ENCODE measurements at regions not wholly inside any gene's neighbourhood (a gene's known extent, or its start where the extent isn't known, plus 50 kb on each side); places are given as distances from the start of the nearest gene placed in this dataset.

DNA sequence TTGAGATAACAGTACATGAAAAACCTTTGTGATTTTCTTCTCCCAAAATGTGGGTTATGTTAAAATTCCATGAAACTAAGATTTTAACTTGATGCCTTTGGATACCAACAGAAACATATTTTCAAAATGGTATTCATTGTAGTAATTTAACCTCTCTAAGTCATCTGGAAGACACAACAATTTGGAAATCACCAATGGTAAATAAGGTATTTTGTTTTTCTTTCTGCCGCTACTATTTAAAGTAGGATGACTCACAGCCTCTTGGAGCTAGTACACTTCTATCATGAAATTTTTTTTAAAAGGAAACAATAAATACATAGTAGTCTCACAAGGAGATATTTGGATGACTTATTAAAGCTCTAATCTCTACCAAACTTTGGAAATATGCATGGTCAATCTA lies 291.6 kb upstream of the VEPH1 start:
- no peak for DNase-seq

DNA sequence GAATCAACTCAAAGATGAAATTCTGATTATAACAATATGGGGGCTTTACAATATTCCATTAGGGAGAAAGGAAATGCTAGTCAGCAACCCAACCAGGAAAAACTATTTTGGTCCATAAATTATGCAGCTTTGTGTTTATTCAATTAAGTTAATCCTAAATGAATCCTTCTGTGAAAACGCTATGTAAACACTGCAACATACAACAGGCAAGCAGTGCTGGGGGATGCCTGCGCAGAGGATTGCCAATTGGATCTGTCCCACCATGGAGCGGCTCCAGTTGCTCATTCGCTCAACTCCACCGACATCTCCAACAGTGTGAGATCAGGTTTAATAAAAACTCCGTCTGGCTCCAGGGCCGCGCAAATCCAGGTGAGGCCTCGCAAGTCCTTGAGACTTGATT lies 290.5 kb upstream of the VEPH1 start:
- no peak for DNase-seq

DNA sequence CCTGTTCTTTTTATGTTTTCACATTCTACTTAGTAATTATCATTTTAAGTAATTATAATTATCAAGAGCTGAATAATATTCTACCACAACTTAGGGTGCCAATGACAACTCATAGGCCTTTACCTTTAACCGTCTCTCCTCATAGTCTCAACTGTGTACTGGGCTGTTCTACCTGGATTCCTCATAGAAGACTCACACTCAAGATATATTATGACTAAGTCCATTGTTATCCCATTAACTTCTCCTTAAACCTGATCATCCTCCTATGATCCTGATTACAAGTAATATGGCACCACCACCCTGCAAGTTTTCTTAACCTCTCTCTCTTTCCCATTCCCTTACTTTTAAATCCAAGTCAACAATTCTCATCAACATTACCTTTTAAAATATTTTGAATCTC lies 285.9 kb upstream of the VEPH1 start:
- no peak for DNase-seq

DNA sequence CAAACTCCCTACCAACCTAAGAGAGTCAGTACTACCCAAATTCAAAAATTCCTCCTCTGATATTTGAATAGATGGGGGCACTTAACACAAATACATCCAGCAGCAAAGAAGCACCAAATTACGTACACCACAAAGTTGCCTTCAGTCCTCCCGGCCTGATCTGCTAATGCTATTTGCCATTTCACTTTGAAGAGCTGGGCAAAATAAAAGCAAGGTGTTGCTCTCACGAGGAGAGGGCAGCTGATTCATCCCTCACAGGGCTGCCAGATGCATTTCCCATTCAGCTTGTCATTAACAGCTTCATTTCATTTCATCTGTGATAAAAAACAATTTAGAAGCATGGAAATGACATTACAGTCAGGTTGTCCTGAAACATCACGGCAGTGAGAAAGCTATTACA lies 283.4 kb upstream of the VEPH1 start:
- DNase-seq = no peak

DNA sequence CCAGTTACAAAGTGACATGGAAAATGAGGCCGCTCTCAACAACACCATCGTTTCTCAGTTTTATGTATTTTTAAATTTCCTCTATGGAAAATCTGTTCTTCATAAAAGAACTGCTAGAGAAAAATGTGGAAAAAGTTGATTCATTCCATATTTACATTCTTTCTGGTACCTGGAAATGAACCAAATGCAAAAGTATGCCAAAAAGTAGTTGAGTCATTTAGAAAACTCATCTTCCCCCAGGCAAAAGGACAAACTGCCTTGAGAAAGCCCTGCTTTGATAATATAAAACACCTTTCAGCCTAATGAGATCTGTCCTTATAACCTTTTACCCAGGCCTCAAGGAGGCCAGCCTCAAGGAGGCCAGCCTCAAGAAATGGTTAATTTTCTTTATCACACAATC lies 283.0 kb upstream of the VEPH1 start:
- DNase-seq = no peak

DNA sequence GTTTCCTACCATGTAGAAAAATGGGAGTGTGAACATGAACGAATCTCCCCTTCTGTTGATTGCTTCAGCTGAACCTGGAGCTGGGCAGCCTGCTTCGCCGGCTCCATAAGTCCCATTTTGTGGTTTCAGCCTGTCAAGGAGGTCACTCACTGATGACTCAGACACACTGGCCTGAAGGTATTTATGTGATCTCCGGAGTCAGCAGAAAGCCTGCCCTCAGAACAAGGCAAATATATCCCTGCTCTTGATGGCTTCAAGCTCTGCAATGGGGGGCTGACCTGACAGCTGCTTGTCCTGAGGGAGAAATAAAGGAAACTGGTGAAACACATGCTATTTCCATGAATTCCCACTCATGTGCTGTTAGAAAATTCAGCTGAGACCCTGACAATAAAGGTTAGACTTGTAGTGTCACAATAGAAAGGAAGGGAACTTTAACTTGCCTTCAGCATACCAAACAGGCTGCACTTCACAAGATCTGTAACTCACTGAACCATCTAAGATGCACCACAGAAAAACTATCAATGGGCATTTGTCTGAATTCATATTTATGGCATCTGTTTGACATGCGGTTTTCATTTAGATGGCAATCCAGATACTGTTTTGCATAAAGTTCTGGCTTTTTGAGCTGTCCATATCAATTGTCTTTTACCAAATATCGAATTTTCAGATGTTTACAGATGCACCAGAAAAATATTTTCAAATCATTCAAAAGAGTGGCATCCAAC lies 282.0 kb upstream of the VEPH1 start:
- no peak for DNase-seq

DNA sequence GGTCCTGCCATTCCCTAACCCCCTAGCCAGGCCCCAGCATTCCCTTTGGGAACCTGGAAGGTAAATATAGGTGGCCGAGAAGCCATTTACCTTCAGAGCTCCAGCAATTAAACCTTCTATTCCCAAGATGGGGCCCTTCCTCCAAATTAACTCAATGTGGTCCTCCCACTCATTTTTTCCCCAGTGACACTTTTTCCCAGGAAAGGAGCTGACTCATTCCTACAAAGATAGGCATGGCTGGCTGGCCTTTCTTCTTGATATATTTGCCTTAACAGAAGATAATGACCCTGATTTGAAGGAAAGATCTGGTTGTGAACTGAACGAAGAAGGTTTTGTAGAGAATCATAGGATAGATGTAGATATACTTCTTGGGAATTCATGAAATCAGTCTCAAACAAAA lies 279.0 kb upstream of the VEPH1 start:
- DNase-seq = no peak

DNA sequence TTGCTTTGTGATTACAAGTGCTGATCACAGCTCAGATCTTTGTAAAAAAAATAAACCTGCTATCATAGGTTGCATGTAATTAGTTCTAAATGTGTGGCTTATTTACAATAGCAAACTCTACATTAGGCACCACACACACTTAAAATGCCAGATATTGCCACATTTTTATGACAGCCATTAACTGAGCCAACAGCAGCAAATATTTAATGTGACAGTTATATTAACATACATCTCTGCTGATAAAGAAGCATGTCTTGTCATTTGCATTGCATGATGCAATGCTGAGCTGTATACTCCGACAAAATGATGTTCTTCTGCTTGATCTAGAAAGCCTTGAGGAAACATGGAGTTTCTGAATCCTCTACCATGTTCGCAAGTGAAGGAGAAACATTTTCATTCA lies 273.6 kb upstream of the VEPH1 start:
- no peak for DNase-seq

DNA sequence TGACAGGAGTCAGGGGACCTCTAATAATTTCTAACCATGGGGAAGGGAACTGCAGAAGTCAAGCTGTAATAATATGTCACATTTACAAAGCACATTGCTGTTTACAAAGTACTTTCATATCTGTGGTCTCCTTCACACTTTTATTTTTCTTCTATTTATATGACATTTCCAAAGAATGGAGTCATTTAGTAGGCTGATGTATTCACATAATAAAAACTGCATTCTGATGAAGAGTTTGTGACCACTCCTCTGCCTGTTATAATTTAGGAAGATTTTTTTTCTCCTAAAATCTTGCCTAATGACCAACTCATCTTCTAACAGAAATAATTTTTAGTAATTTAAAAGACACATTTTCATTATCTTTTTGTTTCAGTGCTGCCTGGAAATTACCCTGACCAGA lies 272.2 kb upstream of the VEPH1 start:
- DNase-seq = no peak

DNA sequence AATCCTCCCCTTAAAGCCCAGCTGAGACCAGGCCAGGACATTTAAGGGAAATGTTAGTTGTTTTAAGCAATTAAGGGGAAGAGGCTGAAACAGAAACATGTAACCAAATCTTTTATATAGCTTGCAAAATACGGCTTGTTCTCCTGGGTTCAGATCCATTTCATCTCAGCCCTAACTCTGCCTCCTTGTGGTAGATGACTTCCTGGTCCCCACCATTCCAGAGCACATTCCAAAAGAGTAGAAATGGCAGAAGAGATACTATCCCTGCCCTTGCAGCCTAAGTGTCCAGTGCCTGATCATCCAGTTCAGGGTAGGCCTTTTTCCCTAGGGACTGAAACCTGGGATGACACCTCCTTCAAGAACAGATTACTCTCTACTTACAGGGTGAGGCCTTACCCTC lies 266.2 kb upstream of the VEPH1 start:
- DNase-seq = no peak

DNA sequence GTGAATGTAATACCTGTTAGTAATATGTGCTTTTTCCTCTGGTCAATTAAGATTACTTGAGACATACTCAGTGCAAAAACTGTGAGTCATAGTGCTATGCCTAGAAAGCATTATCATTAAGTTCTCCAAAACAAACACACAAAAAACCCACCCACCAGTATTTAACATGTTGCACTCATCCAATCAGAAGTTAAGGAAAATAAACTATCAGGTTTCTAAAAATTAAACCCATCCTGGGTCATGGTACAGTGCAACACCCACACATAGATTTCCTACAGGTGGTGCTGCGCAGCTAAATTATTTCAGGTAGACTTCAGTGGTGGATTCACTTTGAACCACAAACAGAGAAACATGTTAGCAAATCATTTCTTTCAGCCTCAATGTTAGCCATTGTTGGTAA lies 264.4 kb upstream of the VEPH1 start:
- no peak for DNase-seq

DNA sequence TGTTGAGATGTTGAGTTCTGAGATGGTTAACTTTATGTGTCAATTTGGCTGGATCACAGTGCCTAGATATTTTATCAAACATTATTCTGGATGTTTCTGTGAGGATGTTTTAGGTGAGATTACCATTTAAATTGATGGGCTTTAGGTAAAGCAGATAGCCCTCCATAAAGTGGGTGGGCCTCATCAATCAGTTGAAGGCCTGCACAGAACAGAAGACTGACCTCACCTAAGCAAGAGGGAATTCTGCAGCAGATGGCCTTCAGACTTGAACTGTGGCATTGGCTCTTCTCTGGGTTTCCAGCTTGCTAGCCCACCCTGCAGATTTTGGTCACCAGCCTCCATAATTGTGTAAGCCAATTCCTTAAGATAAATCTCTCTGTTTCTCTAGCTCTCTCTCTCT lies 260.4 kb upstream of the VEPH1 start:
- no peak for DNase-seq

DNA sequence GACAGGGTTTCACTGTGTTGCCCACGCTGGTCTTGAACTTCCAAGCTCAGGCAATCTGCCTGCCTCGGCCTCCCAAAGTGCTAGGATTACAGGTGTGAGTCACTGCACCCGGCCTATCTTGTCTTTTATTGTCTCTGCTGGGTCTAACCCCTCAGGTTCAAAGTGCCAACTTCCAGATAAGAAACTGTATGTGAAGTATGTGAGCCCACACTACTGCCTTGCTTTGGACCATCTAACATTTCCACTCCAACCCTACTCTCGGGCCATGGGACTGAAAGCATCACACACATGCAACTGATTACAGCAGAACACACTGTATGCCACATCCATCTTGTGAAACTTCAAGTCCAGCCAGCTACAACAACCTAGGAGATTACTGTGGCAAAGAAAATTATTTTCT lies 256.1 kb upstream of the VEPH1 start:
- DNase-seq = no peak

DNA sequence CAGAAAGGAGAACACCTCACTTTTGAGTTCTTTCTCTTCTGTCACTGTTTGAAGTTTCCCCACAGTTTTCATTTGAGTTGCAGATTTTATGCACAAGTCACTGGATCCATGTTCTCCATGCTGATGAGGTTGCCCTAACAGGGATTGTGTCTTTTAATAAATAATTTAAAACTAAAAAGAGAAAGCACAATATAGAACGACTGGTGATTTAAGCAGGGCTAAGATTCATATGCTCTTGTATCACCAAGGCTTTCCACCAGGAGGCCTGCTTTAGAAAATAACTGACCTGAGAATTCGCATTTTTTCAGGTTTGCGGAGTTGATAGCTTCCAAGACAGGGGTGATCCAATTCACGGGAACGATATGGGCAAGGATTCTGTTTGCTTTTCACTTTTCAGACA lies 252.0 kb upstream of the VEPH1 start:
- DNase-seq = no peak

DNA sequence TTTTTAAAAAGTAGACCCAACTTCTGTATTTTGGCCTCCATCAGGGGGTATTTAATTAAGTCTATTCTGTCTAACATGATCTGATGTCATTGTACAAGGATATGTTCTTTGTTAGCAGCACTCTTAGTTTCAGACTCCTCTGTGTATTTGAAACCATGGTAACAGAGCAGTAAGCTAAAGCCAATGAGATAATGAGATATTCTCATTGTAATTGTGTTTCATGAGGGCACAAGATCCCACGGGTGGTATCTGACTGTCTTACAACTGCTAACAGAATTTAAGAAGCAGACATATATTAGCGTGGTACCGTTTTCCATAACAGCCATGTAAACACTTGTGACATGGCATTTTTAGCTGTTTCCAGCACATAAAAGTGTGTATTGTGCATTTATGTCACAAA lies 251.2 kb upstream of the VEPH1 start:
- DNase-seq = no peak

DNA sequence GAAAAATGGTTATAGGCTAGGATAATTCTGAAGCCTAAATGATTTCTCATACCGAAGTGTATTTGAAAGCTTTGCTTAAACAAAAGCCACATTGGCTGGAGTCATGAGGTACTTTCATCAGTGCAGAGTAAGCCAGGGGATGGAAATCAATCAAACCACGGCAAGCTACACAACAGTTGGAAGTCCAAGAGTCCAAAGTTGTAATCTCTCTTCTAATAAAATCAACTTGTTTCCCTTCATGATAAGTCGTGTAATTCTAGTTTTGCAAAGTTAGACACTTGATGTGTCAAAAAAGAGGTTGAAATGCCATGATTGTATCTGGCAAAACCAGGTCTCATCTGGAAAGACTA lies 250.5 kb upstream of the VEPH1 start:
- no peak for DNase-seq

DNA sequence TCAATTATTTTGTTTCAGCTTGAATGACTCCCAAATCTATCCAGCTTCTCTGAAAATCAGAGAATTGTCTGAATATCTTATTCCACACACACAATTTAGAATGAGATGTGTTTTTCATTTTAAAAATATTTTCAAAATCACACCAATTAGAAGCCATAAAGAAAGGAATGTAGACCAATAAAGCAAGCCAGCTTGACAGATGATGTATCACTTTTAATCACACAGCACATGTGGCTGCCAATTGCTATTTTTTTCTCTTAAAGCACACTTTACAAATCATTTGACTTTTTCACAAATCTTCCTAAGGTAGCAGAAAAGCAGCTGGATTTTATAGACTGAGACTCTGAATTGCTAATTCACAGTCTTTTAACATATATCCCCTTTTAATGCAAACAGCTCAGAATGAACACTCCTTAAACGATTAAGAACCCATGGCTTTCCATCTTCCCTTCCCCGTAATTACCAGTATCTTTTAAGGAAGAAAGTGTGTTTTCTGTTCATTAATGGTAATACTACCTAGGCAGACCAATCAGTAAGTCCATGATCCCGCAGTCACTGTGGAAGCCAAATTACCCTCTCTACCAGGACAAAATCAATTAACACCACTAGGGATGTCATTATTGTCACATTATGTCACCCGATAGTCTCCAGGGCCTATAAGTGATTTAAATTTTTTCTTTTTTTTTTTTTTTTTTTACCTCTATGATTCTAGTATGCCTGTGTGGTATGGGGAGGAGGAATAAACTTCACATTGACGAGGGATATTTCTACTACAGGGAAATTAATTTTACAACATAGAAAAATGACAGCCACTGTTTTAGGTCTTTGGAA lies 250.0 kb upstream of the VEPH1 start:
- no peak for DNase-seq

DNA sequence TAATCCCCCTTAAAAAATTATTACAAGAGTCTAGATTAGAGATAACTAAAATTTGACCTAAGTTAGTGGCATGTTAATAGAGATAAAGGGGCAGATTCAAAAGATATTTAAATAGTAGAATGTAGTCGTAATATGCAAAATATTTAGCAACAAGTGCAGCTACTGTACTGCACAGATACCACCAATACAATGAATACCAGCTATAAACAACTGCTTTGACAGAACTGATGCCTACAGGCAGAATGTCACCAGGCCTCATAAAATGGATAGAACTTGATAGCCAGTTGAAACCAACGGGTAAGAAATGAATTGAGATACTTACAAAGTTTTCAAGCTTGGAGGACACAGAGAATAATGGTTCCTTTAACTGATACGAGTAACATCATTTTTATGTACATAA lies 249.3 kb upstream of the VEPH1 start:
- no peak for DNase-seq

DNA sequence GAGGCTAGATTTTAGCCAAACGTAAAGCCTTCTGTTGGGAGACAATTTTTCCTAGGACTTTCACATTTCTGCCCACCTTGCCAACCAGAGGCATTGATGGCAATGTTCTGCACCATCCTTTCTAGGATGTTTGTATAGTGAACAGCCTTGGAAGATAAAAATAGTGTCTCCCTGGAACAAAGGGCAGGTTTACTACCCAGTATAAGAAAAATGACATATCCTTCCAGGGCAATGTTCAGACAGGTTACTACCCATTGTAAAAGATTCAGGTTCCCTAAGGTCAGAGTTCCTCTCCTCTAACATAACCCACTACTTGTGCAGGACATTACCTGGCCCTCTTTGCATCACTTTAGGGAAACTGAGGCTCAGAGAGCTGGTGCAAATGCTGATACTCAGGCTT lies 248.2 kb upstream of the VEPH1 start:
- DNase-seq = no peak

DNA sequence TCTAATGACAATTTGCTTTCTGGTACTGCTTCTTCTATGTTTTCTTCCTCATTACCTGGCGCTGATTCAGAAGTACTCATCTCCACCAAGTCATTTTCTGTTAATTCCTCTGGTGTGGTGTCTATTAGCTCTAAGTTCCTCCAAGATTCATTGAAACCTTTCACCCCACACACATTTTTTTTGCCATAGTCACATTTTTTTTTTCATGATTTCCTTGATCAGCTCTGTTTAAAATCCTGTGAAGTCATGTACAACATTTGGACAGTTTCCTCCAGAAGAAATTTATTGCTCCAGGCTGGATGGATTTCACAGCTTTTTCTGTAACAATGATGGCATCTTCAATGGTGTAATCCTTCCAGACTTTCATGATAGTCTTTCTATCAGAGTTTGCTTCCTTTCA lies 243.2 kb upstream of the VEPH1 start:
- DNase-seq = no peak

DNA sequence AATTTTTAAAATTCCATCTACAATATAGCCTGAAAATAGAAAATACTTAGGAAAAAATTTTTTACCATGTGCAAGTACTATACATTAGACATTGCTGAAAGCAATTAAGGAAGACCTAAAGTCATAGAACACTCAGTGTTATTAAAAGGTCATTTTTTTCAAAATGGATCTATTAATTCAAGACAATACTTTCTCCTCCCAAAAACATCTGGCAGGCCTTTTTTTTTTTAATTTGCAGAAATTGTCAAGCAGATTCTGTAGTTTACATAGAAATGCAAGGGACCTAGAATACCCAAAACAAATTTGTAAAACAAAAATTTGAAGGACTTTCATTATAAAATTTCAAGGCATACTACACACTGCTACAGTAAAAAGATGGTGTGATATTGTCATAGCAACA lies 238.4 kb upstream of the VEPH1 start:
- DNase-seq = no peak

DNA sequence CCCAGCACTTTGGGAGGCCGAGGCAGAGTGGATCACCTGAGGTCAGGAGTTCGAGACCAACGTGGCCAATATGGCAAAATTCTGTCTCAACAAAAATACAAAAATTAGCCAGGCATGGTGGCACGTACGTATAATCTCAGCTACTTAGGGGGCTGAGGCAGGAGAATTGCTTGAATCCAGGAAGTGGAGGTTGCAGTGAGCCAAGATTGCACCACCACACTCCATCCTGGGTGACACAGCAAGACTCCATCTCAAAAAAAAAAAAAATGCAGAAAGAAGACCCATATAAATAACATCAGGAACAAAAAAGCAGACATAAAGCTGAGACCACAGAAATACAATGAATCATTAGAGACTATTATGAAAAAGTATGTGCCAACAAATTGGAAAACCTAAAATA lies 235.2 kb upstream of the VEPH1 start:
- DNase-seq = no peak

DNA sequence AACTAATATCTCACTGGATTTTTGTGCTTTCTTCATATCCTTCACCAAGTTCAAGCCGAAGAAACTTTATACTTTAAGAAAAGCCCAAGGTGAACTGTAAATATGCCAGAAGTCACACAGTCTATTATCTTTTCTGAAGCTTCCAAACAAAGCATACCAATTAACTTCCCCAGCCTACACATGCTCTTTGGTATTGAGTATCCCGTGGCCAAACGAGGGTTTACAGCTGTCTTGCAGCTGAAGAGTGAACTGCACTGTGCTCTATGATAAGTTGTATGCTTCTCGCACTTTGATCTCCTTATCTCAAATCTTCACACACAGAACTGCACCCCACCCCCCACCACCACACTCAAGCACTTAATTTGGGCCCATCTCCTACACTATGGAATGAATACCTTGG lies 215.6 kb upstream of the VEPH1 start:
- no peak for DNase-seq

DNA sequence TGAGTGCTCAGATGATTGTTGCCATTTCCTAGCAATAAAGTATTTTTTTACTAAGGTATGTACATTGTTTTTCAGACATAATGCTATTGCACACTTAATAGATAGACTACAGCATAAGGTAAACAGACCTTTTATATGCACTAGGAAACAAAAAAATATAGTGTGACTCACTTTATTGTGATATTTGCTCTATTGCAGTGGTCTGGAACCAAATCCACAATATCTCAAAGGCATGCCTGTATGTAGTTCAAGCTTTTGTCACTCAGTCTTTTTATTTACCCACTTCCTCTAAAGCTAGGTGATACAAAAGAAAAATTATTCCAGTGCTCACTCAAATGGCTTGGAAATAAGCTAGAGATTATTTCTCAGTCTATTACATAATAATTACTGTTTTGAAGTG lies 209.9 kb upstream of the VEPH1 start:
- no peak for DNase-seq

DNA sequence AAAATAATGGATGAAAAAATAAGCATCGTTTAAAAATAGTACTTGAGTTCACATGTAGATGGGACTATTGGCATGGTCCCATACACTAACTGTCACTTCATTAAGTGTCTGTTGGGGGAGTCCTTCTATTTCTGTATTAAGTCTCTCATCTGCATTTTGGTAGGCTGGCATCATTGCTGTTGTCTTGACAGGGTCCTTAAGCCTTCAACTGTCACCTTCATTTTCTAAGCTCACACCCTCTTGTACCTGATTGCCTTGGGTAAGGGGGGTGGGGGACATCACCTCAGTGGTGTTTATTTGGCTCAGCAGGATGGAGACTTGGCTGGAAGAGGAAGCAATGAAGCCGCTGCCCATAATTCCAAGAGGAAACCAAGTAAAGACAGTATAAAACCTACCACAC lies 202.0 kb upstream of the VEPH1 start:
- DNase-seq = no peak

Measured in CD4-positive, alpha-beta T cell treated with Interleukin-10 for 1 hour (primary cell).